Neuronal stem cell (in vitro differentiated cells): ENCODE measurements at regions not wholly inside any gene's neighbourhood (a gene's known extent, or its start where the extent isn't known, plus 50 kb on each side); places are given as distances from the start of the nearest gene placed in this dataset.

Experiments
- DNase-seq: peaks from one replicate; pipeline ENCODE4 v3.0.0-alpha.2; 2013; ENCODE audit warnings: low spot score
- H2AFZ ChIP-seq: one replicate; pipeline ENCODE4 v1.6.1; 2013; ENCODE audit warnings: mild to moderate bottlenecking, low read length, inconsistent platforms
- H2AK5ac ChIP-seq: 2 replicates; pipeline ENCODE4 v1.6.1; 2013; ENCODE audit warnings: low read depth, mild to moderate bottlenecking, inconsistent platforms, low read length, moderate library complexity, mixed read lengths
- H2BK120ac ChIP-seq: 2 replicates; pipeline ENCODE4 v1.6.1; 2013; ENCODE audit warnings: low read depth, mild to moderate bottlenecking, inconsistent platforms, low read length, moderate library complexity, mixed read lengths
- H2BK12ac ChIP-seq: one replicate; pipeline ENCODE4 v1.6.1; 2013; ENCODE audit warnings: low read length, inconsistent platforms
- H2BK15ac ChIP-seq: 2 replicates; pipeline ENCODE4 v1.6.1; 2013; ENCODE audit warnings: mild to moderate bottlenecking, low read length, inconsistent platforms, mixed read lengths
- H2BK5ac ChIP-seq: one replicate; pipeline ENCODE4 v1.6.1; 2013; ENCODE audit warnings: inconsistent platforms, mild to moderate bottlenecking, low read length, moderate library complexity
- H3K14ac ChIP-seq: one replicate; pipeline ENCODE4 v1.6.1; 2013; ENCODE audit warnings: low read length, inconsistent platforms
- H3K18ac ChIP-seq: 2 replicates; pipeline ENCODE4 v1.6.1; 2013; ENCODE audit warnings: low read length, inconsistent platforms
- H3K23ac ChIP-seq: 2 replicates; pipeline ENCODE4 v1.6.1; 2013; ENCODE audit warnings: low read depth, mild to moderate bottlenecking, mixed read lengths, low read length, inconsistent platforms; ENCODE audit not compliant: poor library complexity
- H3K27ac ChIP-seq: replicated peaks from 3 replicates; pipeline ENCODE4 v1.5.1; 2013; ENCODE audit warnings: low read length, inconsistent platforms
- H3K27me3 ChIP-seq, 3 experiments: 2 replicates each; pipeline ENCODE4 v1.6.1; 2013; ENCODE audit warnings: low read length in 3 of 3, mild to moderate bottlenecking in 2 of 3, inconsistent platforms in 1 of 3, low read depth in 1 of 3, mixed read lengths in 1 of 3, moderate library complexity in 1 of 3; ENCODE audit not compliant: control insufficient read depth in 3 of 3, insufficient read depth in 3 of 3
- H3K36me3 ChIP-seq, 2 donors: replicated peaks in 1 of 2; 2 replicates each; pipeline ENCODE4 v1.6.1; 2013; ENCODE audit warnings: low read length in 2 of 2; ENCODE audit not compliant: control insufficient read depth in 2 of 2, insufficient read depth in 2 of 2
- H3K4ac ChIP-seq: 2 replicates; pipeline ENCODE4 v1.6.1; 2013; ENCODE audit warnings: inconsistent platforms, mild to moderate bottlenecking, low read length, moderate library complexity
- H3K4me1 ChIP-seq, 2 donors: 1 replicate in 1 of 2; 2 replicates in 1 of 2; pipeline ENCODE4 v1.6.1; 2013; ENCODE audit warnings: low read length in 2 of 2, low read depth in 1 of 2; ENCODE audit not compliant: control insufficient read depth in 2 of 2, insufficient read depth in 1 of 2
- H3K4me2 ChIP-seq: one replicate; pipeline ENCODE4 v1.6.1; 2013; ENCODE audit warnings: mild to moderate bottlenecking, low read length, inconsistent platforms; ENCODE audit not compliant: insufficient read depth, poor library complexity, severe bottlenecking
- H3K4me3 ChIP-seq, 2 donors: 2 replicates each; pipeline ENCODE4 v1.5.1; 2013; ENCODE audit warnings: low read length in 2 of 2, mild to moderate bottlenecking in 2 of 2, inconsistent platforms in 1 of 2, moderate library complexity in 1 of 2
- H3K79me1 ChIP-seq: one replicate; pipeline ENCODE4 v1.6.1; 2013; ENCODE audit warnings: low read depth, mild to moderate bottlenecking, inconsistent platforms, low read length, moderate library complexity
- H3K9ac ChIP-seq: one replicate; pipeline ENCODE4 v1.6.1; 2013; ENCODE audit warnings: mild to moderate bottlenecking, low read depth, low read length, inconsistent platforms; ENCODE audit not compliant: poor library complexity
- H3K9me3 ChIP-seq, 2 donors: replicated peaks in 1 of 2; 2 replicates each; pipeline versions ENCODE3 to v1.6.1; 2013; ENCODE audit warnings: low read length in 2 of 2, mild to moderate bottlenecking in 2 of 2, inconsistent platforms in 1 of 2, low read depth in 1 of 2, mixed read lengths in 1 of 2, moderate library complexity in 1 of 2; ENCODE audit not compliant: control insufficient read depth in 2 of 2, insufficient read depth in 1 of 2
- H4K8ac ChIP-seq: one replicate; pipeline ENCODE4 v1.6.1; 2013; ENCODE audit warnings: low read depth, mild to moderate bottlenecking, inconsistent platforms, low read length, moderate library complexity
- H4K91ac ChIP-seq: one replicate; pipeline ENCODE4 v1.6.1; 2013; ENCODE audit warnings: low read length, low read depth, mild to moderate bottlenecking, inconsistent platforms; ENCODE audit not compliant: poor library complexity
- WGBS, 2 donors: extraction: QIAGEN DNeasy Blood & Tissue Kit; methylation state at CpG; one replicate each; pipeline ENCODE4 v1.1.7; 2013; ENCODE audit warnings: missing lambda C conversion rate in 2 of 2, mixed read lengths in 1 of 2; ENCODE audit not compliant: insufficient read length in 2 of 2, insufficient replicate concordance in 1 of 2; ENCODE audit errors: extremely low coverage in 2 of 2; 5-methylcytosine and 5-hydroxymethylcytosine counted together

DNA sequence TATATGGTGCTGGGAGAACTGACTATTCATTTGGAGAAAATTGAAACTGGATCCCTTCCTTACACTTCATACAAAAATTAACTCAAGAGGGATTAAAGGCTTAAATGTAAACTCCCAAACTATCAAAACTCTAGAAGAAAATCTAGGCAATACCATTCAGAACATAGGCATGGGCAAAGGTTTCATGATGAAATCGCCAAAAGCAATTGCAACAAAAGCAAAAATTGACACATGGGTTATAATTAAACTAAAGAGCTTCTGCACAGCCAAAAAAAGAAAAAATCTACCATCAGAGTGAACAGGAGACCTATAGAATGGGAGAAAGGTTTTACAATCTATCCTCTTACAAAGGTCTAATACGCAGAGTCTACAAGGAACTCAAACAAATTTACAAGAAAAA is 851.3 kb upstream of the MAN1A1 start:
- no peak overlapping the region for H2BK12ac ChIP-seq
- H3K4me3 ChIP-seq: no peak overlapping the region
- no peak overlapping the region for H2AFZ ChIP-seq
- H2BK120ac ChIP-seq: no peak overlapping the region
- H3K23ac ChIP-seq: no peak overlapping the region
- no peak overlapping the region for H3K9ac ChIP-seq
- no peak overlapping the region for H4K8ac ChIP-seq
- H3K4me2 ChIP-seq: no peak overlapping the region
- no peaks in the 10 kb centered on the region for H3K36me3 ChIP-seq
- WGBS, 2 donors: no CpG with 5 or more reads among the region's 2 CpGs
- no peaks in the 10 kb centered on the region for H3K4me1 ChIP-seq
- H3K18ac ChIP-seq: no peak overlapping the region
- no peak for DNase-seq
- no peak overlapping the region for H4K91ac ChIP-seq
- no peak overlapping the region for H2AK5ac ChIP-seq
- H3K27me3 ChIP-seq: no peaks in the 10 kb centered on the region
- H3K79me1 ChIP-seq: no peaks in the 10 kb centered on the region
- no peaks in the 10 kb centered on the region for H3K9me3 ChIP-seq
- H2BK5ac ChIP-seq: no peak overlapping the region
- H2BK15ac ChIP-seq: no peak overlapping the region
- no peak overlapping the region for H3K14ac ChIP-seq
- no peak overlapping the region for H3K27ac ChIP-seq
- no peak overlapping the region for H3K4ac ChIP-seq

DNA sequence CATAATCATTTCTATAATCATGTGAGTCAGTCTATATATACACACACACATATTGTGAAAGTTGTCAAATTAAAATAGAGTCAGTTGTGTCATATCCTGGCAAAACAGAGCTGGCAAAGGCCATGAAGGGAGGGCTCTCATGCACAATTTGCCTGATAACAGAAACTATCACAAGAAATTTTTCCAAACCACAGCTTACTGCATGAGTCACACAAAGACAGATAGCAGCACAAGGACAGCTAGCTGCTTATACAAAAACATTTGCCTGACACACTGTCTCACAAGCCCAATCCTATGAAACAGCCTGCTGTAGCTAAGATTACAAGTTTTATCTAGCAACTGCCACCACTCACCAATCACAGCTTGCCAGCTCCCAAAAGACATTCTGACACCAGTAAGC is 848.5 kb upstream of the MAN1A1 start:
- H2BK5ac ChIP-seq: no peak overlapping the region
- no peak overlapping the region for H3K18ac ChIP-seq
- no peaks in the 10 kb centered on the region for H3K4me1 ChIP-seq
- no peak overlapping the region for H4K91ac ChIP-seq
- no peaks in the 10 kb centered on the region for H3K36me3 ChIP-seq
- no peak overlapping the region for H3K9ac ChIP-seq
- H3K14ac ChIP-seq: no peak overlapping the region
- H3K4me3 ChIP-seq: no peak overlapping the region
- no peak overlapping the region for H3K23ac ChIP-seq
- H2AFZ ChIP-seq: no peak overlapping the region
- H3K4me2 ChIP-seq: no peak overlapping the region
- no peak overlapping the region for H3K27ac ChIP-seq
- no peak overlapping the region for H2AK5ac ChIP-seq
- no peak overlapping the region for H2BK12ac ChIP-seq
- no peak overlapping the region for H2BK120ac ChIP-seq
- no peak overlapping the region for H4K8ac ChIP-seq
- H3K27me3 ChIP-seq: no peaks in the 10 kb centered on the region
- DNase-seq: no peak
- H2BK15ac ChIP-seq: no peak overlapping the region
- no peaks in the 10 kb centered on the region for H3K79me1 ChIP-seq
- no peaks in the 10 kb centered on the region for H3K9me3 ChIP-seq
- no peak overlapping the region for H3K4ac ChIP-seq

- no peak overlapping the region for H3K4me2 ChIP-seq
- no peaks in the 10 kb centered on the region for H3K4me1 ChIP-seq
- no peak overlapping the region for H2BK12ac ChIP-seq
- no peak overlapping the region for H2AK5ac ChIP-seq
- no peak overlapping the region for H2BK15ac ChIP-seq
- no peak overlapping the region for H4K8ac ChIP-seq
- no peak overlapping the region for H3K4ac ChIP-seq
- H3K18ac ChIP-seq: no peak overlapping the region
- no peaks in the 10 kb centered on the region for H3K36me3 ChIP-seq
- H2BK120ac ChIP-seq: no peak overlapping the region
- H2AFZ ChIP-seq: no peak overlapping the region
- no peaks in the 10 kb centered on the region for H3K79me1 ChIP-seq
- H3K9me3 ChIP-seq: no peaks in the 10 kb centered on the region
- H3K14ac ChIP-seq: no peak overlapping the region
- no peak overlapping the region for H3K4me3 ChIP-seq
- no peak overlapping the region for H3K9ac ChIP-seq
- H4K91ac ChIP-seq: no peak overlapping the region
- H2BK5ac ChIP-seq: no peak overlapping the region
- H3K23ac ChIP-seq: no peak overlapping the region
- no peak overlapping the region for H3K27ac ChIP-seq
- DNase-seq: no peak
- H3K27me3 ChIP-seq: no peaks in the 10 kb centered on the region
Measured at GRCh38 chr6:120186080-120186479, 836.5 kb upstream of the MAN1A1 start.

- Histone ChIP-seq H3K9ac (no peak overlapping the region), H3K27me3 (no peaks in the 10 kb centered on the region), H3K4me1 (no peaks in the 10 kb centered on the region), H3K79me1 (no peaks in the 10 kb centered on the region), H3K36me3 (no peaks in the 10 kb centered on the region), H3K23ac (no peak overlapping the region), H2BK12ac (no peak overlapping the region), H2AK5ac (no peak overlapping the region), H4K8ac (no peak overlapping the region), H3K4me3 (no peak overlapping the region), H3K14ac (no peak overlapping the region), H3K9me3 (peaks cover 0 to 1% of the 10 kb centered on the region in 2 donors), H2BK120ac (no peak overlapping the region), H2BK5ac (no peak overlapping the region), H2BK15ac (no peak overlapping the region), H3K4me2 (no peak overlapping the region), H4K91ac (no peak overlapping the region), H3K4ac (no peak overlapping the region), H2AFZ (no peak overlapping the region), H3K27ac (no peak overlapping the region), H3K18ac (no peak overlapping the region)
- no CpG with 5 or more reads among the region's 2 CpGs for WGBS, 2 donors
- DNase-seq: no peak
Measured at GRCh38 chr6:120173250-120173649, 823.7 kb upstream of the MAN1A1 start.
